DMS153 (cell line): ENCODE measurements at regions not wholly inside any gene's neighbourhood (a gene's known extent, or its start where the extent isn't known, plus 50 kb on each side); places are given as distances from the start of the nearest gene placed in this dataset.
"Not testable (repeated sequence)": the region's sequence is repeated elsewhere in the genome, so short reads cannot be mapped to it uniquely, and the experiment has no call there.

Experiments used
- DNase-seq: peaks from one replicate; lab custom pipeline; 2025; lab: John Stamatoyannopoulos, UW

DNA sequence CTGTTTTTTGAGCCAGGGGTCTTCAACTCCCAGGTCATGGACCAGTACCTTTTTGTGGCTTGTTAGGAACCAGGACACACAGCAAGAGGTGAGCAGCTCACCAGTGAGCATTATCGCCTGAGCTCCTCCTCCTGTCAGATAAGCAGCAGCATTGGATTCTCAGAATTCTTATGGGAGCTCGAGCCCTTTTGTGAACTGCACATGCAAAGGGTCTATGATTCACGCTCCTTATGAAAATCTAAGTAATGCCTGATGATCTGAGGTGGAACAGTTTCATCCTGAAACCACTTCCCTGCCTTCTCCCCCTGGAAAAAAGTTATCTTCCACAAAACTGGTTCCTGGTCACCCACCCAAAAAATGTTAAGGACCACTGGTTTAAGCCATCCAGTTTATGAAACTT lies 1047.6 kb downstream of the OTOL1 start:
- DNase-seq, result no peak

DNA sequence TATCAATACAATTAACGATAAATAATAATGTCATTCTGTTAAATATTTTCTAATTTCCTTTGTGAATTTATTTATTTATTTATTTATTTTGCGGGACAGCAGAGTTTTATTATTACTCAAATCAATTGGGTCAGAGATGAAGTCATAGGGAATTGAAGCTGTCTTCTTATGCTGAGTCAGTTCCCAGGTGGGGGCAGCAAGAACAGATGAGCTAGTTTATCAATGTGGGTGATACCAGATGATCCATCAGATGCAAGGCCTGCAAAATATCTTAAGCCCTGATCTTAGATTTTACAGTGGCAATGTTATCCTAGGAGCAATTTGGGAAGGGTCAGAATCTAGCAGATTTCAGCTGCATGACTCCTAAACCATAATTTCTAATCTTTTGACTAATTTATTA lies 1050.3 kb downstream of the OTOL1 start:
- no peak for DNase-seq

DNA sequence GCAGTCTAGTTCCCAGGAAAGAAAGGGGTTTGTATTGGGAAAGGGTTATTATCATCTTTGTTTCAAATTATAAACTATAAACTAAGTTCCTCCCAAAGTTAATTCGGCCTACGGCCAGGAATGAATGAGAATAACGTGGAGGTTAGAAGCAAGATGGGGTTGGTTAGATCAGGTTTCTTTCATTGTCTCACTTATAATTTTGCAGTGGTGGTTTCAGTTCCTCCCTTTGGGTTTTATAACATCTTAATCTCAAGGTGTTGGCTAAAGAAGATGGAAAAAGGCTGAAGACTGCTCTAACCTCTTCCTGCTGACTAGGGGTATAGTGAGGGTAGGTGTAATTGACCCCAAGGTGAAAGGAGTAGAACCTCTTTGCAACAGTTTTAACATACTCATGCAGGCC lies 1050.7 kb downstream of the OTOL1 start:
- DNase-seq, result no peak

DNA sequence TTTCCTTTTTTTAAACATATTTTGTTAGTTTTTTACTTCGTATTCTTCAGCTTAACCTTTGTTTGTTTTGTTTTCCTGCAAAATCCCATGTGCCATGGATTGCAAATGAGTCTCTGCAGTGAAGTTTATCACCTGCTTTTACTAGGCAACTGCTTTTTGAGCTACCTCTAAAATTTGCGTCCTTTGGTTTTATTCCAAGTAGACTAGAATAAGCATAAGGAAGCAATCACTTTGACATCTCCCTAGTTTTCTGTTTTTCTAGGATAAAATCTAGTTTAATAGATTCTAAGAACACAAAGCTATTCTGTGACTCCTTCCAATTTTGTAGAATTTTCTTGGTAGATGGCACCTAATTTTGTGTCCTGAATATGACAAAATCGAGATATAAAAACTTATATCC lies 1059.2 kb downstream of the OTOL1 start:
- no peak for DNase-seq

DNA sequence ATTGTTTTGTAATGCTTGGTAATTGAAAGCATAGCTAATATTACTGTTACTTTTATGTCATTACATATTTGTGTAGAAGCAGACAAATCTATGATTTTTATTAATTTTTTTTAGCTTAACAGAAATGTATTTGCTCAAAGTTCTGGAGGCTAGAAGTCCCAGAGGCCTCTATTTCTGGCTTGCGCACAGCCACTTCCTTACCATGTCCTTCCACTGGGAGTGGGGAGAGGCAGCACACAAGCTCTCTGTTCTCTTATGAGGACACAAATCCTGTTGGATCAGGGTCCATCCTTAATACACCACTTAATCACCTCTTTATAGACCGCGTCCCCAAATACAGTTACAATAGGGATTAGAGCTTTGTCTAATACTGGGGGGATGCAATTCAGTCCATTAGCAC lies 1061.4 kb downstream of the OTOL1 start:
- DNase-seq, result no peak

DNA sequence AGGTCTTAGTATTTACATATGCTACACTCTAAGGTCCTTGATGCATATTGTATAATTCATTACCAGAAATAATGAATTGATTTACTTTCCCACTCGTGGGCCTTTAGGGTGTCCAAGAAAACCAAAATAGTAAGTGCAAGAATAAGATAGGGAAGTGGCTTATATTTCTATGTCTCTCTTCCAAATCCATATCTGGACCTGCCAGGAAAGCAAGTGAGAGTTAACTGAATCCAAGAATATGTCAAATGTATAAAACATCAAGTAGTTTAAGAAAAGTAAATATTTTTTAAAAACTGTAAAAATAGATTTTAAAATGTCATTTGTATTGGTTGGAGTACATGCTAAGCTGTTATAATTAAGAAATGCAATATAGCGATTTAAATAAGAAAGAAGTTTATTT lies 1072.1 kb downstream of the OTOL1 start:
- DNase-seq, result no peak

DNA sequence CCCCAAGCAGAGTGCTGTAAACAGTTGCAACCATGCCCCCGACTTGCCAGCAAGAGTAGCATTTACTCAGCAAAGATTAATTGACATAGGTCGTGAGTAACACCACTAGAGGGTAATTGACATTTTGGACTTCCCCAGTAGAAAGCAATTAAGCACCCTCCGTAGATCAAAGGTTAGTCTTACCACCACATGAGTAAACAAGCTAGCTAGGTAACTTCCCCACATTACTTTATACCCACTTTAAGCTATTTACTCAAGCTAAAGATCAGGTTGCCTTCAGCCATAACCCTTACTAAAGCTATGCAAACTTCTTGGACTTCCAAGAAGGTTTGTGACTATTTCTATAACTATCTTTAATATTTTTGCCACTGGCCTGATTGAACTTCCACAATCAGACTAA lies 1072.7 kb downstream of the OTOL1 start:
- peak; percentile 16 for DNase-seq

DNA sequence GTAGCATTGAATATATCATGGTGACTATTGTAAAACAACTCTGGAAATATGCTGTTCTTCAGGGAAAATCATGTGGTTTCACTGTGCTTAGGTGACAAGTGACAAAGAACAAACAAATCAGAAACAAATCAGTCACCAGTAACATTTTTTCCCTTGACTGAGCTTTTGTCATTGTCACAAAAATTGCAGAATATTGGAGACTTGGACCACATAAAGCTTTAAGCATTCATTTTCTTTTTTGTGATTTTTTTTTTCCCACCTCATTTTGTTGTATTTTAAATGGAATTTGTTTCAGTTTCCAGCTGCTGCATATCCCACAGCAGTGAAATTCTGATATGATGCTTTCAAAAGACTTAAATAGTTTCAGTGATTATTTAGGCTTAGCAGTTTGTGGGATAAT lies 1088.4 kb downstream of the OTOL1 start:
- DNase-seq, result no peak

DNA sequence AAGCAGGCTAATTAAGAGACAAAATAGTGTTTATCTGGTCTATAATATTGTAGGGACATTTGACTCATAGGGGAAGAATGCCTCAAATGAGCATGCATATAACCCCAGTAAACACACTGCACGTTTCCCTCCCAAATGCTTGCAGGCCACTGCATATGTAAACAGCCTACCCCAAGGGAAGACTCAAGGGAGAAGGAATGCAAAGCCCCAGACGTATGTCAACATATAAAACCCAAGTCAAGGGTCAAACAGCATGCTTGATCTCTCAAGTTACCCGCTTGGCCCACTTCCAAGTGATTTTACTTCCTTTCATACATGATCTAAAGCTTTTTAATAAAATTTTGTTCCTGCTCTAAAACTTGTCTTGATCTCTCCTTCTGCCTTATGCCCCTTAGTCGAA lies 1090.0 kb downstream of the OTOL1 start:
- DNase-seq, result no peak

DNA sequence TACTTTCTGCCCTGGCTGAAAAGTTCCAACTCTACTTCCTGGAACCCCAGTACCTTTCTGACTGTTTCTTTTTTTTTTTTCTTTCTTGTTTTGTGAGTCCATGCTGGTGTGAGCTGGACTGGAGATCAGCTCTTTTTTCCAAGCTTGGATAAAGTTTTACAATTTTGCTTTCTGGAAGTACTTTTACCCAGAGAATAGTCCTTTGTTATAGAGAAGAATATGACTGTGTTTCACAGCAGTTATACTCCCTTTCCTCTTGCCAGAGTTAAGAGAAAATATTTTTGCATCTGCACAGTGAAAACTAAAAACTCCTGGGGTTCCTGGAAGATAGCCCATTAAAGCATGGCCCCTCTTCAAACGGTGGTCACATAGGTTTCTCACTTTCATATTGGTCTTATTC lies 1100.6 kb downstream of the OTOL1 start:
- no peak for DNase-seq

DNA sequence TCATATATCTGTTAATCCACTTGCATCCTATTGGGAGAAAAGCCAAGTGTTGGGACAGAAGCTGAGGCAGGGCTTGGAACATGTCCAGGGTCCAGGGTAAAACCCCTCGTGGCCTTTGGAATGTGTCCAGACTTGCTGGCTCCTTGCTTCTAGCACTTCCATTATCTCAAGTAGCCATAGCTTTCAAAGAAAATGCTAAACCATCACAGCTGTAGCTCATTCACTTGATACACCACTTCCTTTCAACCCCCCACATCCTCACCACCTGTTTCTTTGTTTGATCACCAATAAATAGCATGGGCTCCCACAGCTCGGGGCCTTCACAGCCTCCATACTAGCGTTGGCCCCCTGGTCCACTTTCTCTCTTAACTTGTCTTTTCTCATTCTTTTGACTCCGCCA lies 1101.9 kb downstream of the OTOL1 start:
- peak; percentile 61 for DNase-seq

DNA sequence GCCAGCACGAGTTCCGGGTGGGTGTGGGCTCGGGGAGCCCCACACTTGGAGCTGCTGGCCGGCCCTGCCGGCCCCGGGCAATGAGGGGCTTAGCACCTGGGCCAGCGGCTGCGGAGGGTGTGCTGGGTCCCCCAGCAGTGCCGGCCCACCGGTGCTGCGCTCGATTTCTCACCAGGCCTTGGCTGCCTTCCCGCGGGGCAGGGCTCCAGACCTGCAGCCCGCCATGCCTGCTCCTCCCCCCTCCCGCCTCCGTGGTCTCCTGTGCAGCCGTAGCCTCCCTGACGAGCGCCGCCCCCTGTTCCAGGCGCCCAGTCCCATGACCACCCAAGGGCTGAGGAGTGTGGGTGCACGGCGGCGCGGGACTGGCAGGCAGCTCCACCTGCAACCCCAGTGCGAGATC lies 1103.1 kb downstream of the OTOL1 start:
- DNase-seq, result not testable (repeated sequence)

DNA sequence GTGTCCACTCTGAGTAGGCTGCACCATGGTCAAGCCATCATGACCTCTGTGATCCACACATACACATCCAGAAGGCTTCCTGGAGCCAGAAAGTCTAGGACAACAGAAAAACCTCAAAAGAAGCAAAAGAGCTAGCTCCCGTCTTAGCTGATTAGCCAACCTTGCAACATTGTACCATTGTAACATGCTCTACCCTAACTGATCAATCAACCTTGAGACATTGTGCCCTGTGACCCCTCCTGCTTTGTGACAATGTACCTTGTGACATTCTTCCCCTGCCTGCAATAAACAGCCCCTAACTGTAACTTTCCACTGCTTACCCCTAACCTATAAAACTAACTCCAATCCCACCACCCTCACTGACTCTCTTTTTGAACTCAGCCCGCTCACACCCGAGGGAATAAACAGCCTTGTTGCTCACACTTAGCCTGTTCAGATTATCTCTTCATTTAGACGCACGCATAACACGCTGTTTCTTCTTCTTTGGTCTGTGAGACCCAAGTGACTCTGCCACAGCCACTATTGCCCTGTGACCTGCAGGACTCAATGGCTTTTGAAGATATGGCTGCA lies 1104.6 kb downstream of the OTOL1 start:
- DNase-seq, result no peak

DNA sequence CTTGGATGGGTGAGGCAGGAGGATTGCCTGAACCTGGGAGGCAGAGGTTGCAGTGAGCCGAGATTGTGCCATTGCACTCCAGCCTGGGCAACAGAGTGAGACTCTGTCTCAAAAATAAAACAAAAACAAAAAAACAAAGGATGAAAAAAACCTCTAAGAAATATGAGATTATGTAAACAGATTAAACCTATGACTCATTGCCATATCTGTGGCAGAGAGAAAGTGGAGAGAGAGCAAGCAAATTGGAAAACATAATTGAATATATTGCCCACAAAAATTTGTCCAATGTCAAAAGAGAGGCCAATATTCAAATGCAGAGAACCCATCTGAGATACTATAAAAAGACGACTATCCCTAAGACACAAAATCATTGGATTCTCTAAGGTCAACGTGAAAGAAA lies 1106.0 kb downstream of the OTOL1 start:
- DNase-seq, result no peak

DNA sequence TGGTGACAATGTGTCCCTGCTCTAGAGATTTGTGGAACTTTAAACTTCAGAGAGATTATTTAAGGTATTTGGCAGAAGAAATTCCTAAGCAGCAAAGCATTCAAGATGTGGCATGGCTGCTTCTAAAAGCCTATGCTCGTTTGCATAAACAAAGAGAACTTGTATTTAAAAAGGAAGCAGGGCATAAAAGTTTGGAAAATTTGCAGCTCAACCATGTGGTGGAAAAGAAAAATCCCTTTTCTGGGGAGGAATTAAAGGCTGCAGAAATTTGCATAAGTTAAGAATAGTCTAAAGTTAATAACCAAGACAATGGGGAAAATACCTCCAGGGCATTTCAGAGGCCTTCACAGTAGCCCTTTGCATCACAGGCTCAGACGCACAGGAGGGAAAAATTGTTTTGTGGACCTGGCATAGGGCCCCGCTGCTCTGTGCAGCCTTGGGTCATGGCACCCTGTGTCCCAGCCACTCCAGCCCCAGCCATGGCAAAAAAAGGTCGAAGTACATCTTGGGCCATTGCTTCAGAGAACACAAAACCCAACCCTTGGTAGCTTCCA lies 1109.1 kb downstream of the OTOL1 start:
- no peak for DNase-seq

DNA sequence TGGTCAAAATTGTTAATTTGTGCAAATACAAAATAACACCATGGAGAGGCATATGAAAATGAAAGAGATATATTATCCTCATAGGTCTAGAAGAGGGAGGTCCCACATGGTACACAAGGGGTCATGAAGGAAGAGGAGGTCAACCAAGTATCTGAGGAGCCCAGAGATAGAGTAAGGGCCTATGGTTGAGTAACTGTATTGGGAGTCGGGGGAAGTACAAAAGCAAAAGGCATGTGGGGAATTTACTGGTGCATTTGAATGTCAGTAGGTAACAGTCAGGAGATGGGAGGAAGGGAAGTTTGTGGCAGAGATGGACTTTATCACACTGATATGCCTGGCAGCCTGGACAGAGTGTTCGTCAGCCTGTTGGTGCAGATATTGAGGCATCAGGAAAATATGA lies 1113.7 kb downstream of the OTOL1 start:
- no peak for DNase-seq

DNA sequence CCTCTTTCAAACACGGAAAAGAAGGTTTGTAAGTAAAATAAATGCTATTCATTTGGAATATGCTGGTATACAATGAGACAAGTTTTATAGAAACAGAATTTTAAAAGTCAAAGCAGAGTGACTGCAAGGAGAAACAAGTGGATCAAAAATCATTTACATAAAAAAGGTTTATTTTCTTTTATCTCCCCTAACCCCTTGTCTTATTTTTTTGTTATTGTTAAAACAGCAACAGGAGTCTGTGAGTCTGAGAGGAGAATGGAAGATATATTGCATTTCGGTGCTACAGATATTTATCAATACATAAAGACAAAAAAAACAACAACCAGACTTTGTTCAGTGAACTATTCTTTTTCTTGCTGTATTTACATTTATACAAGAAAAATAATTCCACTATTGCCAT lies 1116.4 kb downstream of the OTOL1 start:
- no peak for DNase-seq

DNA sequence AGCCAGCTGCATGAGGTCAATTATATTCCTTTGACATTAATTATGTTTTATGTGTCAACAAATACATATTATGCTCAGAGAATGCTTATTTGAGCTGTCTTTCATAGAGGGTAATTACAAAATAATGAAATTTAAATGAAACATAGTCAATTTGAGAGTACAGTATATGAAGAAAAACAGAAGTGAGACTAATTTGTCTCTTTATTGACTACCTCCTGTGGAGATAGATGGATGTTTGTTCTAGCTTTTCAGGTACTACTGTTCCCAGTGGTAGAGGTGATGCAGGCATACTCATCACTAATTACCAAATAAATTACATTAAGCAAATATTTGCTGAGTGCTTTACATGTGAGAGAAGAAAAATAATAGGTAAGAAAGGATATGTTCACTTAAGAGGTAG lies 1129.6 kb downstream of the OTOL1 start:
- DNase-seq, result peak; percentile 45

DNA sequence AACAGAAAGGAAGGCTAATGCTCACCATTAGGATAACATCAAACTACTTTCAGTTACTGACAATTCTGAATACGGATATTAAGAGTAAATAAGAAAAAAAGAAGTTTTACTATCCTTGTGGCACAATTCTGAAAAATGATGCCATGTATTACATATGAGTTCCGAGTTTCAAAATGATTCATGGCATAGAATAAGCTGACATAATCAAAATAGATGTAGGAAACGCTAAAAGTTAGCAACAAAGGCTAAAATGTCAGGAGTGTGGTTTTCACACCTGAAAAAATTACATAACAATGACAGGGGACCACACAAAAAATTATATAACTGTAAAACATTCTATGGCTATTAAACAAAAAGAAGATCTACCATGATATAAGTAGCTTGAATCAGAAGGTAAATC lies 1131.9 kb downstream of the OTOL1 start:
- DNase-seq, result no peak

DNA sequence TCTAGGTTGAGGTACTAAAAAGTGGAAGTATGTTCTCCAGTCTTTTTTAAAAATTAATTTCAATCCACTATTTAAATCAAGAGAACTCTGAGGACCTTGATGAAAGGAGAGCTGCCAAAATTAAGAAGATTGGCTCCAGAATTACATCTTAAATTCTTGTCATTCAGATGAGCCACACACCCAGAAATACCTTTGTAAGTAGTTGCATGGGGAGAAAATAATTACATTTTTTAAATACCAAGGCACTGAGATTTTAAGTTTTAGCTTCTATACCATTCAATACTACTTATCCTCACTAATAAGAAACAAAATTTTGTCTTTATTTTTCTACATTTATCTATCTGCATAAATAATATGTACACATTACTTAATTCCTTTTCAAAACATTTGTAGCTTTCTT lies 1132.8 kb downstream of the OTOL1 start:
- DNase-seq, result no peak

DNA sequence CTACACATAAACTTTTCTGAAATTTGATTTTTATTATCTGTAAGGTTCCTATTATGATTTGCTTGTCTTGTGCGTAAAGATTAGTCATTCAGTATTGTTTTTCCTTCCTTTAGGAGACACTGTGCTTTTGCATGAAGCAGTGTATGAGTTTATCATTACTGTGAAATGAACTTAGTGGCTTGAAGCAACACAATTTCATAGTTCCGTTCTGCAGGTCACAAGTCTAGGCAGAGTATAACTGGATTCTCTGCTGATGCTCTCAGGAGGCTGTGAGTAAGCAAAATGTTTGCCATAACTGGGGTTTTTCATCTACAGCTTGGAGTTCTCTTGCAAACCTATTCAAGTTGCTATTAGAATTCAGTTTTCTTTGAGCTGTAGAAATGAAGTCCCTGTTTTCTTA lies 1136.1 kb downstream of the OTOL1 start:
- DNase-seq, result no peak

DNA sequence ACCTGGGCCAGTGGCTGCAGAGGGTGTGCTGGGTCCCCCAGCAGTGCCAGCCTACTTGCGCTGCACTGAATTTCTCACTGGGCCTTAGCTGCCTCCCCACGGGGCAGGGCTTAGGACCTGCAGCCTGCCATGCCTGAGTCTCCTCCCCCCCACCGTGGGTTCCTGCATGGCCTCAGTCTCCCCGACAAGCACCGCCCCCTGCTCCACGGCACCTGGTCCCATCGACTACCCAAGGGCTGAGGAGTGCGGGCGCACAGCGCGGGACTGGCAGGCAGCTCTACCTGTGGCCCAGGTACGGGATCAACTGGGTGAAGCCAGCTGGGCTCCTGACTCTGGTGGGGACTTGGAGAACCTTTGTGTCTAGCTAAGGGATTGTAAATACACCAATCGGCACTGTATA lies 1143.6 kb downstream of the OTOL1 start:
- DNase-seq, result not testable (repeated sequence)

DNA sequence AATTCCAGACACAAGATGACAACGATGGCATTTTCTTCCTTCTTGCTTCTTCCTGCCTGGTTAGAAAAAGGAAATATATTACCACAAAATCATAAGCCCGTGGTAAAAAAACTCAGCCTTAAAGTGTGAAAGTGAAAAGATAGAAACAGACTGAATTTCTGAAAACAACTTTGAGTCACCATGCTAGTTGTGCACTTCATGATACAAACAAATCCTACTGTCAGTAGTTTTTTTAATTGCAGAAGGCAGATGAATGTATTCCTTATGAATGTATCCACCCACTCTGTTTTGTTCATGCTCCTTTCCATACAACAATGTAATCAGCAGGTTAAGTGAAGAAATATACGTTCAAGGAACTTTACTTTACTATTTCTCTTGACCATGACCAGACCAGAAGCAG lies 1144.7 kb downstream of the OTOL1 start:
- no peak for DNase-seq

DNA sequence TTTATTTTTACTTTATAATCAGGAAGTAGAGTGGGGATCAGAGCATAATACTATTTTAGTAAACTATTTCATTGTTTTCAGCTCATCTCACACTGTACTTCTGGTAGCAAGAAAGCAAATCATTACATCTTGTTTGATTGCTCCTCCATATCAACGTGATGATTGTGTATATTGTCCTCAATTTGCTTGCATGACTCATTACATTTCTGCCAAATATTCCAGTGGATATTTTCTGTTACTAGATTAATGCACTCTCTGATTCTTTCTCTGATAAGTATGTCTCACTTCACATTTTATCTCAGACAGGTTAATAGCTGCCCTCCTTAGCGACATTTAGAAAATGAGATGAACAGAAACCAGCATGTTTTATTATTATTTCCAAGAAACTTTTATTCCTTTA lies 1145.3 kb downstream of the OTOL1 start:
- no peak for DNase-seq

DNA sequence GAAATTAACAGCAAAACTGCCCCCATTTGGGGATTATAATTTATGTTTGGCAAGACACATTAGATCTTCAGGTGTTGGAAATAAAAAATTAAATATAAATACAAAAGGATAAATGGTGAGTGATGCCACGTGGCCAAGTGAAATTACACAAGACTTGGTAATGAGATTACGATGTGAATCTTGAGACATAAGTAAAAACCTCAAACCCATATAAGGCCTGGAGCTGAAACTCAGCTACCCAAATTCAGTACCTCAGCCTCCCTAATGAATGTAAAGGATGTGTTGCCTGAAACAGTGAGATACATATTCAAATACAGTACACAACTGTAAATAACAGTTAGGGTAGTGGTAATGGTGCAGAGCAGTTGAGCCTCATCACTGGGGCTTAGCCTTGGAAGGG lies 1146.6 kb downstream of the OTOL1 start:
- no peak for DNase-seq
